HG02938 (cell line): ENCODE measurements at regions not wholly inside any gene's neighbourhood (a gene's known extent, or its start where the extent isn't known, plus 50 kb on each side); places are given as distances from the start of the nearest gene placed in this dataset.

Experiments used
- ATAC-seq: cut with Tn5 transposase; IDR thresholded peaks from one replicate; pipeline ENCODE4 v1.9.1; 2021; ENCODE audit warnings: mild to moderate bottlenecking, moderate library complexity; ENCODE audit not compliant: unreplicated experiment

DNA sequence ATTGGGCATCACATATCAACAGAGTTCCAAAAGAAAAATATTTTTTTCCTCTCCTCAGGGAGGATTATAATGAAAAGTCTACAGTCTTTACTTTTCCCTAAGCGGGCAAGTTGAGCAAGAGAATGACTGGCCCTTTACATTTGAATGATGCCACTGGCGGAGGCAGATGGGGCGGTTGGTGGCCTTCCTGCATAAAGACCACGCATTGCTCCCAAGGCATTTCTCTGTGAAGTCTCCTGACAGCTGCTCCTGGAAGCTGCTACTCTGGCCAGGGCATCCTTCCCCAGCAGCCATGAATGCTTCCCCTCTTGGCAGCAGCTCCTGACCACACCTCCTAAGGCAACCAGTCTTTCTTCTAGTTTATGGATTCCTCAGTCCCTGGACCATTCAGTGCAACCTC, 161.1 kb upstream of the RRP15 start:
- no peak for ATAC-seq

DNA sequence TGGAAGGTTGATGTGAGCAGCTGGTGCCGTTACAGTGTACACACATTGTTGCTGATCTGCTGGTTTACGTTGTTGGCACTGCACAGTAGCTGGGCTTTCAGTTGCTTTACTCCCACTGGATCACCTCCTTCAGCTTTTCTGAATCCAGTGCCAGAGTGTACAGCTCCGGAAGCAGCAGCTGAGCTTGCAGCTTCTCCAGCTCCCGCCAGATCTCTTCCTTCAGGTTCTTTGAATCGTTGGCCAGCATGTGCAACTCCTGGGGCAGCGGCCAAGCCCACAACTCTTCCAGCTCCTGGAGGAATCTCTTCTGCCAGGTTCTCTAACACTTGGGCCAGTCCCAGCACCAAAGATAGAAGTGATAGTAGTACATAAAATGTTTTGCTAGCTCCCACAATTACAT, 149.7 kb upstream of the RRP15 start:
- no peak for ATAC-seq

- ATAC-seq = no peak
Observed at GRCh38 chr1:218139761-218140160, 145.3 kb upstream of the RRP15 start.

GRCh38 chr1:218156595-218156994, 128.5 kb upstream of the RRP15 start:
- no peak for ATAC-seq

DNA sequence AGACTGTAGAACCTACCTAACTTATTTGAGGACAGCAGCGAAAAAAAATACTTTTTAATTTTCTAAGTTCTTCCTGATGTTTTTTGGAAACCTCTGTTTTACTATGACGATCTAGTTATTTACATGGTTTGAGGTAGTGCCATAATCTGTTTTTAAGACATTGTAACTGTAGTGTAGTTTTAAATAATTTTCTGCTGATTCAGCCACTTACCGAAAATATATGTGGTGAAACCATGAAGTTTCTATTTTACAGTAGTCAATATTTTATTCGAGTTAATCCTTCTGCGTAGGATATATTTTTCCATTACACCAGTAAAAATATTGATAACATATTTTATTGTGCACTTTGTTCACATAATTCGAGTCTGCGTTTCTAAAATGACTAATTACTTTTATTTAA, 121.7 kb upstream of the RRP15 start:
- no peak for ATAC-seq

DNA sequence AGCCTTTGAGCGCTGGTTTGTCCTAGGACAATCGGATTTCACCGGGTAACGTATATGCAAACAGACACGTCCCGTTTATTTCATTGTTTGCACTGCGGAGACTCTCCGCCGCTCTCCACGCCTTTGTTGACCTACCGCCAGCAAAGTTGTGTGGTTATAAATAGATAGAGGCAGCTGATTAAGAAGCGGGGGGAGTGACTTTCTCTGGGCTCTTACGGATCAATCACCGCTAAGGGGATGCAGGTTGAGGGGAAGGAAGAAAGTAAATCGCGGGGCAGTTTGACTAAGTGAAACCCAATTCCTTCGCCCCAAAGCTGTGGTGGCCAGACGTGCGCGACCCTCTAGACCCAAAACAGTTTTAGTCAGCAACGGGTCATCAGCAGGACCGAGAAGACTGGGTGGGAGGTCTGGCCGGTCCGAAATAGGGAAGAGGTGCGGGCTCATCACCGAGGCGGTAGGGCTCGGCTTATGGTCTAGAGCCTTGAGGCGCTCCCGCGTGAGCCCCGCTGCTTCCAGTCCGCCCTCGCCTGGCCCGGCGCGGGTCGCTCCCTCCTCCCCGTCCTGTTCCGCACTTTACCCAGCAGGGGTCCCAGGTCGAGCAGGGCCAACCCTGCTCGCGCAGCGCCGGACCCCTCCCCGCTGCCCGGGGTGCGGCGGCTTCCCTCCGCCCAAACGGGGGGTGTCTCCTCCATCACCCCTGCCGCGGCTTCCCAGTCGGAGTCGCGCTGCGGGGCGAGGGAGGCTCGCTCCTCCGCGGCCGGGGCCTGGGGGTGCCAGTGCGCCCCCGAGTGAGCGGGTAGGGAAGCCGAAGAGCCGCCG, 120.8 kb upstream of the RRP15 start:
- ATAC-seq = peak; percentile 53

- peak; percentile 38 for ATAC-seq
Observed at GRCh38 chr1:218164930-218165700, 120.0 kb upstream of the RRP15 start.

GRCh38 chr1:218165701-218166114, 119.4 kb upstream of the RRP15 start:
- no peak for ATAC-seq

DNA sequence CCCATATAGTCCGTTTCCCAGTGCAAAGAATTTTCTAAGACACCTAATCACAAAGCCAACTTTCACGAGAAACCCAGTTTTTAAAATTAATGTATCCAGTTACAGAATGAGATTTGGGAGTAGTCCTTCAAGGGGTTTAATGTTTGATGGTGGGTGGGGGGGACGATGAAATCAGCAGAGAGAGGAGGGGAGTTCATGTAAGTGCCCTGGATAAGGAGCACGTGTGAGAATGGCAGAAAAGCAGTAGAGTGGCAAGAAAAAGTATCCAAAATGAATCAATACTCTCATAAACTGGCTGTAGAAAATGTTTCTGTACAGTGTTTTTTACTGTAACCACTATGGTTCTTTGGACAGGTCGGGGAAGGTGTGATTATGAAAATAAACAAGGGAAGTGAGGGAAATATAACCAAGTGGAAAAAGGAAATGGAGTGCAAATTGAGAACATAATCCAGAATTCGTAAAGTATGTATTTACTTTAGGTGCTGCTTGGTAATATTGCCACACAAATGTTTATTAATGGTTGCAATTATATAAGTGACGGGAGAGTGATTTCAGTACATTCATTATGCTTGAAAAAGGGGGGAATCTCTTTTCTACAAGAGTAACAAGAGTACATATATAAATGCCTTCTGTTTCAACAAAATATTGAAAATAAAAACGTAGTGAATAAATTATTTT, 118.7 kb upstream of the RRP15 start:
- ATAC-seq = no peak

DNA sequence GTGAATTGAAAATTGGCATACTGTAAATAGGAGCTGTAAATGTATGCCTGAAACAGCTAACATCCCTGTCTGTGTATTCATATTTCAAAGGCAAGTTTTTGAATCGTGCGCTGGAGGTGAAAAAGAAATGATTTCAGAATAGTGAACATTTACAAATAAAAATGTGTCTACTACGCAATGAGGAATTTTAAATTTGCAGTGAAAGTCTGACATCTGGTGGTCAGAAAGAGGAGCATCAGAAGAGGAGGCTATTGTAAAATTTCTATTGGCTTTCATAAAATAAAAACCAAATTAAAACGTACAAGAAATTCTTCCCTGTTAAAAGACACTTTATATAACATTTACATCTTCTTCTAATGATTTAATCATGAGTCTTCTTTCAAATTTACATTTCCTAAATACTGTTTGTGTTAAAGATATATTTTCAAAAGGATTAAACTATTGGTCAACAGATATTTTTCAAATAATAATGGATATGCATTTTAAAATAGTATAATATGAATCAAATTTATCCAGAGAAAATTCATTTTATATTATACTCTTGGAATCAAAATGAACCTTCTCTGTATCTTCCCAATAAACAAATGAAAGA, 113.7 kb upstream of the RRP15 start:
- no peak for ATAC-seq

DNA sequence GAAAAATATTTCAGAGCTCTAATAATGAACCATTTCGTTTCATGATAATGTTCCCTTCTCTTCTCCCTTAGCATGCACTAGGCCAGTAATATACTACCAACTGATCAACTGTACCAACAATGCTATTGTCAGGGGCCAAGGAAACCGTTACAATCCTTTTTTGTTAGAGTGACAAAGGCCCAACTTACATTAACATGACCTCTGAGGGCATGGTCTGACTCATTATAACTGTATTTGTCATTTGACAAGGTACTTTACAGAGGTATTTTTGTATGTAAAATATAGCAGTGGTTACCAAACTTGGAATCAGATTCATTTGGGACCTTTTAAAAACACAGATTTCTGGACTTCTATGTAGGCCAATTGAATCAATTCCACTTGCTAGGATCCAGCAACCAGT, 102.6 kb upstream of the RRP15 start:
- no peak for ATAC-seq

- no peak for ATAC-seq
Observed at GRCh38 chr1:218200979-218201378, 84.1 kb upstream of the RRP15 start.

DNA sequence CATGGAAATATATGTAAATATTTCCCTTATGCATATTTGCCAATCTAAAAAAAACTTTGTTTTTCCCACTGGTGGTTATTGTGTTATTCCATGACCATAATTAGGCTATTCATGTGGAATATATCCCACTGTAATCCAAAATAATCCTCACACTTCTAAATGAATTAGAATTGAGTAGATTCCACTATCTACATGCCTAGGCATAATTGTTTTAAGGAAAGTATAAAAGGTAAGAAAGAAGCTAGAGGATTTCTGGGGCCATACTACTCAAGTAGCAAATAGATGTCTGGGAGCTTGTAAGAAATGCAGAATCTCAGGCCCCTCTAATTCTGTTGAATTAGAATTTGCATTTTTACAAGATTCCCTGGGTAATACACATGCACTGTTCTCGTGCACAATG, 83.5 kb upstream of the RRP15 start:
- no peak for ATAC-seq

- ATAC-seq = no peak
Observed at GRCh38 chr1:218205721-218206120, 79.4 kb upstream of the RRP15 start.

GRCh38 chr1:218207194-218207593, 77.9 kb upstream of the RRP15 start:
- no peak for ATAC-seq

DNA sequence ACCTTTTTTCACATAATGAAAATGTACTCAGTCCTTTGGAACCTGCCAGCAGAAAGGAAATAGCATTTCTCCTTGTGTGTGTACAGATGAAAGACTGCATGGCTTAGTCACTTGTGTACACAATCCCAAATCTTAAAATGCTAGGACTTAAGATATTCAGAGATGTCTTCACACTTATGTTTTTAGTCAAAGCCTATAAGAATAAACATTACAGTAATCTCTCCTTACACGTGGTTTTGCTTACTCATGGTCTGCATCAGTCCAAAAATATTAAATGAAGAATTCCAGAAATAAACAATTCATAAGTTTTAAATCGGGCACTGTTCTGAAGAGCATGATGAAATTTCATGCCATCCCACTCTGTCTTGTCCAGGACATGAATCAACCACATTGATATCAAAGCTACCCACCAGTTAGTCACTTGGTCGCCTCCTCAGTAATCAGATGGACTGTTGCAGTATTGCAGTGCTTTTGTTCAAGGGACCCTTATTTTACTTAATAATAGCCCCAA, 75.7 kb upstream of the RRP15 start:
- no peak for ATAC-seq

DNA sequence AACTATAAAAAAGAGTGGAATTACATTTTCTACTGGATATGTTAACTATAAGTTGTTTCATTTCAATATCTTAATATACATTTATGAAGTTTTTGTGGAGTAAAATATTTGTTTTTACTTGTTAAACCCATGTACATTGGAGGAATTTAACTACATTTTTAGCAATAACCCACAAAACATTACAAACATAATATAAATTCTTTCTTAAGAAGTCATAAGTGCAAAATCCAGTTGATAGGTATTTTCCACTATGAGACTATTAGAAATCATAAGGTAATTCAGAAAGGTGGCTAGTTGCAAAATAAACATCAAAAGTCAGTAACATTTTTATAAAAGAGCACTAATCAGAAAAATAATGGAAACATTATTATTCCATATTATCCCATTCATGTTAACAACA, 73.9 kb upstream of the RRP15 start:
- ATAC-seq = no peak

DNA sequence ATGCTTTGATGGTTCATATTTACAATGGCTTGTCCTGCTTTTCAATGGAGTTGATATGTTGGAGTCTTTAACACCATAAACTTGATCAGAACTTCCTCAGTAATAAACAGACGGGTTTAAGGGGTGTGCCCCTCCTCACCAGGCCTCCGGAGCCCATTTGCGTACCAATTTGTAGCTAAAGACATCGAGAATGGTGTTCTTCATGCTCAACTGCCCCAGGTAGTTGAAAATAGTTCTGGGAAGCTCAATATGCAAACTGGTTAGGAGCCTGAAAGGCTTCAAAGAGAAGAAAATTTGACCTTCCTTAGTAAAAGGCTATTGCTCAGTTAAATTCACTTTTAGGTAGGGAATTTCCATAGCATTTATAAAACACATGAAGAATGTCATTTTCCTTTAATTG, 68.1 kb upstream of the RRP15 start:
- ATAC-seq = no peak

- no peak for ATAC-seq
Observed at GRCh38 chr1:218219460-218219859, 65.6 kb upstream of the RRP15 start.

DNA sequence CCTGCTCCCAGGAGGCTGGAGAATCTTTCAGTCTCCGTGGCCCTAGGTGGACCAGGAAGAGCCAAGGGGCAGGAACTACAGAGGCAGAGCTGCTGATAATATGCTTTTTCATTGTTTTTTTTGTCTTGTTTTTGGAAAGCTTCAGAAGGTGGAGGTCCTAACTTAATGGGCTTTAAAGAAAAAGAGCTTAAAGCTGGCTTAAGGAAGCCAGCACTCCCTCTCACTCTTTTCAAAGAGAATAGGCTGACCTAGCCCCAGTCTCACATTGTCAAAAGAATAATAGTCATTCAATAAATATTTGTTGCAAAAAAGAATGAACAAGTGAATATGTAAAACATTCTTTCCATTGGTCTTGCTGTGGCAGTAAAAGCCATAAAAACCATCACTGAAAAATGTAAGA, 61.0 kb upstream of the RRP15 start:
- ATAC-seq = no peak

- ATAC-seq = no peak
Observed at GRCh38 chr1:218226005-218226404, 59.1 kb upstream of the RRP15 start.
